GM20431 (cell line): ENCODE measurements at regions not wholly inside any gene's neighbourhood (a gene's known extent, or its start where the extent isn't known, plus 50 kb on each side); places are given as distances from the start of the nearest gene placed in this dataset.
"Not testable (repeated sequence)": the region's sequence is repeated elsewhere in the genome, so short reads cannot be mapped to it uniquely, and the experiment has no call there.

Experiments used
- in situ Hi-C: fragments of 300-500 bp; cut with MseI, MboI; formaldehyde crosslinking; loops from one replicate; pipeline ENCODE4 v1.15.0; 2020; ENCODE audit warnings: low sequenced_read_pairs; ENCODE audit not compliant: unreplicated experiment

- in situ Hi-C loops, result no loop called here
These were observed 647.1 kb downstream of the DACH1 start for GRCh38 chr13:71219698-71220415.

GRCh38 chr13:71218960-71219359 is 648.0 kb downstream of the DACH1 start:
- in situ Hi-C loops, result no loop called here

GRCh38 chr13:71217827-71218226 is 649.2 kb downstream of the DACH1 start:
- in situ Hi-C loops, result no loop called here

GRCh38 chr13:71214821-71215220 is 652.2 kb downstream of the DACH1 start:
- in situ Hi-C loops, result no loop called here

- in situ Hi-C loops, result no loop called here
These were observed 652.6 kb downstream of the DACH1 start for GRCh38 chr13:71214357-71214756.

GRCh38 chr13:71213252-71213821 is 653.7 kb downstream of the DACH1 start:
- in situ Hi-C loops, result no loop called here

- in situ Hi-C loops, result no loop called here
These were observed 656.1 kb downstream of the DACH1 start for GRCh38 chr13:71210861-71211260.

GRCh38 chr13:71209217-71209616 is 657.8 kb downstream of the DACH1 start:
- in situ Hi-C loops, result no loop called here

GRCh38 chr13:71184583-71184982 is 682.4 kb downstream of the DACH1 start:
- in situ Hi-C loops, result not testable (repeated sequence)

GRCh38 chr13:71183352-71183751 is 683.7 kb downstream of the DACH1 start:
- in situ Hi-C loops, result not testable (repeated sequence)

- in situ Hi-C loops, result no loop called here
These were observed 695.3 kb downstream of the DACH1 start for GRCh38 chr13:71171740-71172139.

GRCh38 chr13:71169180-71169579 is 697.8 kb downstream of the DACH1 start:
- in situ Hi-C loops, result no loop called here

- in situ Hi-C loops, result no loop called here
These were observed 710.5 kb downstream of the DACH1 start for GRCh38 chr13:71156550-71156949.

- in situ Hi-C loops, result no loop called here
These were observed 717.3 kb downstream of the DACH1 start for GRCh38 chr13:71149498-71150363.

- in situ Hi-C loops, result no loop called here
These were observed 718.0 kb downstream of the DACH1 start for GRCh38 chr13:71149046-71149445.

- in situ Hi-C loops, result no loop called here
These were observed 718.6 kb downstream of the DACH1 start for GRCh38 chr13:71148396-71148795.

- in situ Hi-C loops, result no loop called here
These were observed 722.1 kb downstream of the DACH1 start for GRCh38 chr13:71144883-71145282.

- in situ Hi-C loops, result no loop called here
These were observed 729.9 kb downstream of the DACH1 start for GRCh38 chr13:71137101-71137500.

GRCh38 chr13:71124230-71124629 is 742.8 kb downstream of the DACH1 start:
- in situ Hi-C loops, result no loop called here

- in situ Hi-C loops, result no loop called here
These were observed 748.1 kb downstream of the DACH1 start for GRCh38 chr13:71118779-71119364.

GRCh38 chr13:71117920-71118319 is 749.1 kb downstream of the DACH1 start:
- in situ Hi-C loops, result no loop called here
